Upper lobe of left lung (tissue), 4 donors: ENCODE measurements at regions not wholly inside any gene's neighbourhood (a gene's known extent, or its start where the extent isn't known, plus 50 kb on each side); places are given as distances from the start of the nearest gene placed in this dataset.

ENCODE experiments used
- CTCF ChIP-seq, 6 experiments: fragments of 450-650 bp in 4 of 6; fragments of 200-600 bp in 2 of 6; sonication (generic) in 2 of 6; IDR thresholded peaks; one replicate each; pipeline ENCODE4 v1.5.1; 2016 to 2019; ENCODE audit warnings: antibody characterized with exemption in 6 of 6
- EP300 ChIP-seq, 4 donors: sonication (generic); formaldehyde crosslinking; IDR thresholded peaks; one replicate each; pipeline ENCODE4 v1.5.1; 2017; ENCODE audit warnings: antibody characterized with exemption in 4 of 4, control low read depth in 2 of 4
- POLR2A ChIP-seq, 4 donors: fragments of 450-650 bp; IDR thresholded peaks; one replicate each; pipeline ENCODE4 v1.5.1; 2016 to 2017; ENCODE audit warnings: antibody characterized with exemption in 4 of 4, mild to moderate bottlenecking in 2 of 4
- POLR2AphosphoS5 ChIP-seq, 2 donors: sonication (generic); formaldehyde crosslinking; IDR thresholded peaks; one replicate each; pipeline ENCODE4 v1.5.1; 2017; ENCODE audit warnings: antibody characterized with exemption in 2 of 2

- TF ChIP-seq CTCF (IDR thresholded peaks at IDR 0.05) (no peak), POLR2A (IDR thresholded peaks at IDR 0.05) (no peak), POLR2AphosphoS5 (IDR thresholded peaks at IDR 0.05) (no peak), EP300 (IDR thresholded peaks at IDR 0.05) (no peak)
These were observed 69.1 kb upstream of the SNRK start for GRCh38 chr3:43217206-43217605.
